Bronchial epithelial cell (primary cell): ENCODE measurements at regions not wholly inside any gene's neighbourhood (a gene's known extent, or its start where the extent isn't known, plus 50 kb on each side); places are given as distances from the start of the nearest gene placed in this dataset.
"Not testable (repeated sequence)": the region's sequence is repeated elsewhere in the genome, so short reads cannot be mapped to it uniquely, and the experiment has no call there.

Experiments
- DNase-seq: peaks from one replicate; pipeline ENCODE4 v3.0.0-alpha.2; 2010; ENCODE audit warnings: low read depth
- FAIRE-seq: peaks from 2 replicates; lab custom pipeline; 2011; peaks lifted over from hg19 to GRCh38; lab: Jason Lieb, UNC
- H3K27me3 ChIP-seq: 2 replicates; pipeline ENCODE4 v1.5.1; 2011; ENCODE audit warnings: low read length; ENCODE audit not compliant: control insufficient read depth, insufficient read depth
- H3K36me3 ChIP-seq: 2 replicates; pipeline ENCODE4 v1.5.1; 2011; ENCODE audit warnings: low read length; ENCODE audit not compliant: control insufficient read depth, insufficient read depth
- H3K4me3 ChIP-seq: 2 replicates; pipeline ENCODE4 v1.5.1; 2011; ENCODE audit warnings: mild to moderate bottlenecking, low read depth, low read length, control low read depth
- TF ChIP-seq, protein P1 (sequence below): IDR thresholded peaks from 2 replicates; pipeline ENCODE4 v1.5.1; 2011; ENCODE audit warnings: mild to moderate bottlenecking, moderate library complexity, low read length, control low read depth, inconsistent platforms; ENCODE audit not compliant: insufficient read depth, severe bottlenecking

DNA sequence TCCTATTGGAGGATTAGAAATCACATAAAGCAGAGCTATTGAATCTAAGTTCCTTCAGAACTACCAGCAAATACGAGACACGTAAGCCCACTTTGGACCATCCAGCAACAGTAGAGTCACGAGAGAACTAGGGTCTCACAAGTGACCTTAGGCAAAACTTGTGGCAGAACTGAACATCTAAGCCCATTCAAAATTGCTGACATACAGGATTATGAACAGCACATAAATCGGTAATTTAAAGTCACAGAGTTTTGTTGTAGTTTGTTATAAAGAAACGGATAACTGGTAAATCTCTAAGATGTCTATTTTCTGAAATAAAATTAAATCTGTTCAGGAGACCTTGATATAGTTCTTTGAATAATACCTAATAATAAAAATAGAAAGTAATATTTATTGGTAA is 1366.0 kb downstream of the NCAM2 start:
- no peak overlapping the region for H3K4me3 ChIP-seq
- FAIRE-seq (no peak), DNase-seq (no peak)
- H3K36me3 ChIP-seq, result no peaks in the 10 kb centered on the region
- no peaks in the 10 kb centered on the region for H3K27me3 ChIP-seq
- TF ChIP-seq, protein P1, sequence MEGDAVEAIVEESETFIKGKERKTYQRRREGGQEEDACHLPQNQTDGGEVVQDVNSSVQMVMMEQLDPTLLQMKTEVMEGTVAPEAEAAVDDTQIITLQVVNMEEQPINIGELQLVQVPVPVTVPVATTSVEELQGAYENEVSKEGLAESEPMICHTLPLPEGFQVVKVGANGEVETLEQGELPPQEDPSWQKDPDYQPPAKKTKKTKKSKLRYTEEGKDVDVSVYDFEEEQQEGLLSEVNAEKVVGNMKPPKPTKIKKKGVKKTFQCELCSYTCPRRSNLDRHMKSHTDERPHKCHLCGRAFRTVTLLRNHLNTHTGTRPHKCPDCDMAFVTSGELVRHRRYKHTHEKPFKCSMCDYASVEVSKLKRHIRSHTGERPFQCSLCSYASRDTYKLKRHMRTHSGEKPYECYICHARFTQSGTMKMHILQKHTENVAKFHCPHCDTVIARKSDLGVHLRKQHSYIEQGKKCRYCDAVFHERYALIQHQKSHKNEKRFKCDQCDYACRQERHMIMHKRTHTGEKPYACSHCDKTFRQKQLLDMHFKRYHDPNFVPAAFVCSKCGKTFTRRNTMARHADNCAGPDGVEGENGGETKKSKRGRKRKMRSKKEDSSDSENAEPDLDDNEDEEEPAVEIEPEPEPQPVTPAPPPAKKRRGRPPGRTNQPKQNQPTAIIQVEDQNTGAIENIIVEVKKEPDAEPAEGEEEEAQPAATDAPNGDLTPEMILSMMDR, result no peak

- Histone ChIP-seq H3K4me3 (no peak overlapping the region), H3K36me3 (no peaks in the 10 kb centered on the region), H3K27me3 (no peaks in the 10 kb centered on the region)
- DNase-seq (no peak), FAIRE-seq (no peak)
- TF ChIP-seq, protein P1, result no peak
Measured at GRCh38 chr21:22374218-22374969, 1376.2 kb downstream of the NCAM2 start.

DNA sequence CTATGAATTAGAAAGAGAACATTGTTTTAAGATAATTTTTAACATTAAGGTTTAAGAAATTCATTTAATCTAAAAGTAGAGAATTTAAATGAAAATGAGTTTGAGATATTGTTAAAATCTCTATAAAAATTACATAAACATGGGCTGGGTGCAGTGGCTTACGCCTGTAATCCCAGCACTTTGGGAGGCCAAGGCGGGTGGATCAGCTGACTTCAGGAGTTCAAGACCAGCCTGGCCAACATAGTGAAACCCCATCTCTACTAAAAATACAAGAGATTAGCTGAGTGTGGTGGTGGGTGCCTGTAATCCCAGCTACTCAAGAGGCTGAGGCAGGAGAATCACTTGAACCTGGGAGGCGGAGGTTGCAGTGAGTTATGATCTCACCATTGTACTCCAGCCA is 1379.6 kb downstream of the NCAM2 start:
- H3K27me3 ChIP-seq, H3K36me3 ChIP-seq, FAIRE-seq, DNase-seq, H3K4me3 ChIP-seq: not testable (repeated sequence)

DNA sequence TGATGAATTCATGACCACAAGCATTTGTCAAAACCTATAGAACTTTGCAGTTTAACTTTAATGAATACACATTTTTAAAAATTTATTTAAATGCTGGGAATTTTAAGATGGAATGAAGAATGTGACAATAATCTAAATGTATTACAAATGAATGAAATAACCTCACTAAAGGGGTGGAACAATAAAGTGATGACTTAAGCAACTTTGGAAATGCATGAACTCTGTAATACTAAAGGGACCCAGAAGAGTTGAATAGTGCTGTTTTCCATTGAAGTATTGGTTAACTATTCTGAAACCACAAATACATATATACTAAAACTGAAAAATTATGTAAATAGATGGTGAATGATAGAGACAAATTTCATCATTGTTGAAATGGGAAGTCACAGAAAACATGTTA is 1395.1 kb downstream of the NCAM2 start:
- H3K4me3 ChIP-seq, result no peak overlapping the region
- no peaks in the 10 kb centered on the region for H3K36me3 ChIP-seq
- DNase-seq (no peak), FAIRE-seq (no peak)
- H3K27me3 ChIP-seq, result no peaks in the 10 kb centered on the region
- TF ChIP-seq, protein P1, result no peak

- DNase-seq, result no peak
- TF ChIP-seq, protein P1, result no peak
- Histone ChIP-seq H3K36me3 (no peaks in the 10 kb centered on the region), H3K27me3 (no peaks in the 10 kb centered on the region), H3K4me3 (no peak overlapping the region)
- no peak for FAIRE-seq
Measured at GRCh38 chr21:22395965-22396364, 1397.8 kb downstream of the NCAM2 start.

GRCh38 chr21:22399681-22400514 is 1401.7 kb downstream of the NCAM2 start:
- DNase-seq (no peak), FAIRE-seq (no peak)
- no peaks in the 10 kb centered on the region for H3K36me3 ChIP-seq
- H3K4me3 ChIP-seq, result no peak overlapping the region
- H3K27me3 ChIP-seq, result no peaks in the 10 kb centered on the region
- TF ChIP-seq, protein P1, result no peak
